Nephron progenitor cell (in vitro differentiated cells): ENCODE measurements at regions not wholly inside any gene's neighbourhood (a gene's known extent, or its start where the extent isn't known, plus 50 kb on each side); places are given as distances from the start of the nearest gene placed in this dataset.

ENCODE experiments used
- DNase-seq: peaks from one replicate; pipeline ENCODE4 v3.0.0; 2021
- H3K27ac Mint-ChIP-seq: 2 replicates; pipeline ENCODE4 v1.8.0; 2021; ENCODE audit warnings: mild to moderate bottlenecking, moderate library complexity, mixed read lengths
- H3K27me3 Mint-ChIP-seq: 2 replicates; pipeline ENCODE4 v1.8.0; 2021; ENCODE audit warnings: mild to moderate bottlenecking, low read depth, mixed read lengths; ENCODE audit not compliant: poor library complexity
- H3K36me3 Mint-ChIP-seq: 2 replicates; pipeline ENCODE4 v1.8.0; 2021; ENCODE audit warnings: low read depth, mixed read lengths
- H3K4me1 Mint-ChIP-seq: 2 replicates; pipeline ENCODE4 v1.8.0; 2021; ENCODE audit warnings: mixed read lengths
- H3K4me3 Mint-ChIP-seq: 2 replicates; pipeline ENCODE4 v1.8.0; 2021; ENCODE audit warnings: mild to moderate bottlenecking, moderate library complexity, mixed read lengths
- H3K9me3 Mint-ChIP-seq: 2 replicates; pipeline ENCODE4 v1.8.0; 2021; ENCODE audit warnings: mild to moderate bottlenecking, moderate library complexity, mixed read lengths
- TF ChIP-seq, protein P1 (sequence below): fragments of 200-600 bp; sonication (generic); IDR thresholded peaks from 2 replicates; pipeline ENCODE4 v1.5.0; 2021; ENCODE audit warnings: antibody characterized with exemption

- Mint-ChIP-seq H3K4me1 (no peaks in the 10 kb centered on the region), H3K9me3 (no peaks in the 10 kb centered on the region), H3K36me3 (no peaks in the 10 kb centered on the region), H3K27ac (no peak overlapping the region), H3K4me3 (no peak overlapping the region), H3K27me3 (peaks cover 2% of the 10 kb centered on the region)
- TF ChIP-seq, protein P1, sequence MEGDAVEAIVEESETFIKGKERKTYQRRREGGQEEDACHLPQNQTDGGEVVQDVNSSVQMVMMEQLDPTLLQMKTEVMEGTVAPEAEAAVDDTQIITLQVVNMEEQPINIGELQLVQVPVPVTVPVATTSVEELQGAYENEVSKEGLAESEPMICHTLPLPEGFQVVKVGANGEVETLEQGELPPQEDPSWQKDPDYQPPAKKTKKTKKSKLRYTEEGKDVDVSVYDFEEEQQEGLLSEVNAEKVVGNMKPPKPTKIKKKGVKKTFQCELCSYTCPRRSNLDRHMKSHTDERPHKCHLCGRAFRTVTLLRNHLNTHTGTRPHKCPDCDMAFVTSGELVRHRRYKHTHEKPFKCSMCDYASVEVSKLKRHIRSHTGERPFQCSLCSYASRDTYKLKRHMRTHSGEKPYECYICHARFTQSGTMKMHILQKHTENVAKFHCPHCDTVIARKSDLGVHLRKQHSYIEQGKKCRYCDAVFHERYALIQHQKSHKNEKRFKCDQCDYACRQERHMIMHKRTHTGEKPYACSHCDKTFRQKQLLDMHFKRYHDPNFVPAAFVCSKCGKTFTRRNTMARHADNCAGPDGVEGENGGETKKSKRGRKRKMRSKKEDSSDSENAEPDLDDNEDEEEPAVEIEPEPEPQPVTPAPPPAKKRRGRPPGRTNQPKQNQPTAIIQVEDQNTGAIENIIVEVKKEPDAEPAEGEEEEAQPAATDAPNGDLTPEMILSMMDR = no peak
- no peak for DNase-seq
Observed at GRCh38 chr3:8154617-8155016, 347.0 kb upstream of the LMCD1 start.

GRCh38 chr3:8156138-8156537 lies 345.5 kb upstream of the LMCD1 start:
- Mint-ChIP-seq H3K9me3 (no peaks in the 10 kb centered on the region), H3K27me3 (peaks cover 3% of the 10 kb centered on the region), H3K4me3 (no peak overlapping the region), H3K36me3 (no peaks in the 10 kb centered on the region), H3K27ac (no peak overlapping the region), H3K4me1 (no peaks in the 10 kb centered on the region)
- TF ChIP-seq, protein P1 = no peak
- DNase-seq = no peak

DNA sequence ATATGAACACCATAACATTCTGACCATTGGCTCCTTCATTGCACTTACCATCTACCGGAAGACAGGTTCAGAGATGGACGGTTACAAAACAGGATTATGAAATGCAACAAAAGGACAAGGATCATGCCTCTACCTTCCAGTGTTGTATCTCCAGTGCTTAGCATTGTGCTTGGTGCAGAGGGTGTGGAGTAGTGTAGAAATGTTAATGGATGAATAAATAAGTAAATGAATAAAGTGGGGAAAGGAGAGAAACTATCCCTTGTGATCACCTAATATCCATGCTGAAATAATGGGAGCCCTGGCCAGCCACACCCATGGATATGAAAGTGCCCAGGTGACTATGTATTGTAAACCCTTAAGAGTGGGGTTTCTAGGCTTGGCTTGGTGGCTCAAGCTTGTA lies 344.8 kb upstream of the LMCD1 start:
- Mint-ChIP-seq H3K36me3 (no peaks in the 10 kb centered on the region), H3K27me3 (peaks cover 3% of the 10 kb centered on the region)

DNA sequence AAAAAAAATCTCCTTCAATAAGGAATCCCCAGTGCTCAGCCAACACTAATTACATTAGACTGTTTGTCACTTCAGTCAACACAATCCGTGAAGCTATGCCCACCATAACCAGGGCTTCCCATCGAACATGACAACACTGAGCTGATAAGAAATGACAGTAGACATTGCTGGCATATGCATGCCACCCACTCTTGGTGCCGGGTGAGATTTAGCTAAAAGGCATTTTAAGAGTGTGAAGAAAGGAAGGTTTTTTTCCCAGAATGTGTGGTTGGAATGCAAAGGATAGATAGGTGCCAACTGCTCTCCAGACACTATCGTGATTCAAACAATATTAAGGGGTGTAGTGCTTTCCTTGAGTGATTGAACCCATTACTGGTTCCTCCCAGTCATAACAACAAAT lies 344.0 kb upstream of the LMCD1 start:
- Mint-ChIP-seq H3K27me3 (peaks cover 3% of the 10 kb centered on the region), H3K4me1 (no peaks in the 10 kb centered on the region), H3K36me3 (no peaks in the 10 kb centered on the region), H3K9me3 (no peaks in the 10 kb centered on the region), H3K4me3 (no peak overlapping the region), H3K27ac (no peak overlapping the region)
- TF ChIP-seq, protein P1 = no peak
- no peak for DNase-seq

More for the DNA sequence above, 344.8 kb upstream of the LMCD1 start:
- DNase-seq = no peak
- TF ChIP-seq, protein P1 = no peak
- no peaks in the 10 kb centered on the region for H3K9me3 Mint-ChIP-seq
- no peak overlapping the region for H3K4me3 Mint-ChIP-seq
- no peak overlapping the region for H3K27ac Mint-ChIP-seq
- H3K4me1 Mint-ChIP-seq = no peaks in the 10 kb centered on the region

- no peak for DNase-seq
- Mint-ChIP-seq H3K36me3 (no peaks in the 10 kb centered on the region), H3K4me1 (no peaks in the 10 kb centered on the region), H3K4me3 (no peak overlapping the region), H3K27me3 (peaks cover 9% of the 10 kb centered on the region), H3K9me3 (no peaks in the 10 kb centered on the region), H3K27ac (no peak overlapping the region)
- TF ChIP-seq, protein P1 = no peak
Observed at GRCh38 chr3:8164145-8164544, 337.5 kb upstream of the LMCD1 start.

DNA sequence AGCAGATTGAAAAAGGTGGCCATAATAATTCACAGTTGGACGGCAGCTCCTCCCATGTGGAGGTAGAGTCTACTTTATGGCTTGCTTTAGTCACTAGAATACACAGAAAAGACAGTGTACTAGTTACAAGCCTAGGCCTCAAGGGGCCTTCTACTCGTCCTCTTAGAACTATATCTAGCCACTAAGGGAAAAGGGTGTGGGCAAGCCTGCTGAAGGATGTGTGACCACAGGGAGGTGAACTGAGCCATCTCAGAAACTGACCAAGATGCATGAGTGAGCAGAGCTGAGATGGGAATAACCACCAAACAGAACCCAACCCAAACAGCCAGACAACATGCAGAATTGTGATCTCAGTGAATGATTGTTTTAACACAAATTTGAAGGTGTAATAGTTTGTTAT lies 335.6 kb upstream of the LMCD1 start:
- Mint-ChIP-seq H3K27ac (no peak overlapping the region), H3K4me1 (no peaks in the 10 kb centered on the region), H3K36me3 (no peaks in the 10 kb centered on the region), H3K4me3 (no peak overlapping the region), H3K9me3 (no peaks in the 10 kb centered on the region), H3K27me3 (peaks cover 5% of the 10 kb centered on the region)
- DNase-seq = no peak
- TF ChIP-seq, protein P1 = no peak
